ENCODE measurements at regions not wholly inside any gene's neighbourhood (a gene's known extent, or its start where the extent isn't known, plus 50 kb on each side); places are given as distances from the start of the nearest gene placed in this dataset.
A peak's percentile ranks its signal among the peaks of the same experiment; 100 is the strongest.
"Not testable (repeated sequence)": the region's sequence is repeated elsewhere in the genome, so short reads cannot be mapped to it uniquely, and the experiment has no call there.

DNA sequence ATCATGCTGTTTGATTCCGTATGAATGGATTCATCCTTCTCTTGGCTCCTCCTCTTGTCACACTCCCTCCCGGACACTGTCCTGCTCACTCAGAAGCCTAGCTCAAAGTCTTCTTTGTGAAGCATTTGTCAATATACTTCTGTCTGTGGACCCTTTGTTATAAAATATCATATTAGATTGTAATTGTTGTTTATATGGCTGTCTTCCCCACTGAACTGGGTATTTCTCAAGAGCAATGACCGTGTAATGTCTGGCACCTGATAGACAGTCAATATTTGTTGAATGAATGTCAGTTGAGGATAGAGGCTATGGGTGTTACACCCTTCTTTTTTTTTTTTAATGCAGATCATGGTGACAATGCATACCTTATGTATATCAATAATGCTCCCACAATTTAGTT lies 335.3 kb downstream of the SOX4 start:
- TF ChIP-seq, protein P1, sequence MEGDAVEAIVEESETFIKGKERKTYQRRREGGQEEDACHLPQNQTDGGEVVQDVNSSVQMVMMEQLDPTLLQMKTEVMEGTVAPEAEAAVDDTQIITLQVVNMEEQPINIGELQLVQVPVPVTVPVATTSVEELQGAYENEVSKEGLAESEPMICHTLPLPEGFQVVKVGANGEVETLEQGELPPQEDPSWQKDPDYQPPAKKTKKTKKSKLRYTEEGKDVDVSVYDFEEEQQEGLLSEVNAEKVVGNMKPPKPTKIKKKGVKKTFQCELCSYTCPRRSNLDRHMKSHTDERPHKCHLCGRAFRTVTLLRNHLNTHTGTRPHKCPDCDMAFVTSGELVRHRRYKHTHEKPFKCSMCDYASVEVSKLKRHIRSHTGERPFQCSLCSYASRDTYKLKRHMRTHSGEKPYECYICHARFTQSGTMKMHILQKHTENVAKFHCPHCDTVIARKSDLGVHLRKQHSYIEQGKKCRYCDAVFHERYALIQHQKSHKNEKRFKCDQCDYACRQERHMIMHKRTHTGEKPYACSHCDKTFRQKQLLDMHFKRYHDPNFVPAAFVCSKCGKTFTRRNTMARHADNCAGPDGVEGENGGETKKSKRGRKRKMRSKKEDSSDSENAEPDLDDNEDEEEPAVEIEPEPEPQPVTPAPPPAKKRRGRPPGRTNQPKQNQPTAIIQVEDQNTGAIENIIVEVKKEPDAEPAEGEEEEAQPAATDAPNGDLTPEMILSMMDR (IDR thresholded peaks at IDR 0.05; ENCODE audit: insufficient read depth, low read length) = no peak
- DNase-seq (ENCODE audit: low read depth) = no peak
- no peak overlapping the region for H3K4me3 ChIP-seq (ENCODE audit: low read depth, low read length)

DNA sequence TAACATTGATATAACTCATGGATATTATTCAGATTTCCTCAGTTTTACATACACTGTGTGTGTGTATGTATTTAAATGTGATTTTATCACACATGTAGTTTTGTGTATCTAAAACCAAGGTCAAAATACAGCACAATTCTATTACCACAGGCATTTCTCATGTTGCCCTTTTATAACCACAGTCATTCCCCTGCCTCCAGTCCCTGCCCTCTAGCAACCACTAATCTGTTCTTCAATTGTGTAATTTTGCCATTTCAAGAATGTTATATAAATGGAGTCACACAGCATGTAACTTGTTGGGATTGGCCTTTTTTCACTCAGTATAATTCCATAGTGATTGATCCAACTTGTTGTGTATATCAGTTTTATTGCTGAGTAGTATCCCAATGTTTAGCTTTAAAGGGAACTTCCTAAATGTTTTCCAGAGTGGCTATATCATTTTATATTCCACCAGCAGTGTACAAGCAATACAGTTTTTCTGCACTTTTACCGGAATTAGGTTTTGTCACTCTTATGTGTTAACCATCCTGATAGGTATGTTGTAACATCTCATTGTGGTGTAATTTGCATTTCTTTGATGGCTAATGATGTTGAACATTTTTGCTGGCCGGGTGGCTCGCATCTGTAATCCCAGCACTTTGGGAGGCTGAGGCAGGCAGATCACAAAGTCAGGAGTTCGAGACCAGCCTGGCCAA lies 338.2 kb downstream of the SOX4 start:
- TF ChIP-seq, protein P1 (IDR thresholded peaks at IDR 0.05; ENCODE audit: insufficient read depth, low read length) = no peak
- H3K4me3 ChIP-seq (ENCODE audit: low read depth, low read length) = no peak overlapping the region
- peak; percentile 30 for DNase-seq (ENCODE audit: low read depth)

DNA sequence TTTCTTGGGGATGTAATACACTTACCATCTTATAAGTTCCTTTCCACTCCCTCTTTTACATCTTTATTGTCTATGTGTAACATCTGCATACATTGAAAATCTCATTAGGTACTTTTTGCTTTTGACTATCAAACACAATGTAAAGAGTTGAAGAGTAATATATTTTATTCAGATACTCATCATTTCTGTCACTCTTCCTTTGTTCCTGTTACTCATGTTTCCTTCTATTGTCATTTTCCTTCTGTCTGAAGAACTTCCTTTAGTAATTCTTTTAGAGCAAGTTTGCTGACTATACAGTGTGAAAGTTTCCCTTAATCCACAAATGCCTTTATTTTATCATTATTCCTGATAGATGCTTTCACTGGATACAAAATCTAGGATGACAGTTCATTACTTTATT lies 339.8 kb downstream of the SOX4 start:
- H3K4me3 ChIP-seq (ENCODE audit: low read depth, low read length) = no peak overlapping the region
- no peak for DNase-seq (ENCODE audit: low read depth)
- TF ChIP-seq, protein P1 (IDR thresholded peaks at IDR 0.05; ENCODE audit: insufficient read depth, low read length) = no peak

DNA sequence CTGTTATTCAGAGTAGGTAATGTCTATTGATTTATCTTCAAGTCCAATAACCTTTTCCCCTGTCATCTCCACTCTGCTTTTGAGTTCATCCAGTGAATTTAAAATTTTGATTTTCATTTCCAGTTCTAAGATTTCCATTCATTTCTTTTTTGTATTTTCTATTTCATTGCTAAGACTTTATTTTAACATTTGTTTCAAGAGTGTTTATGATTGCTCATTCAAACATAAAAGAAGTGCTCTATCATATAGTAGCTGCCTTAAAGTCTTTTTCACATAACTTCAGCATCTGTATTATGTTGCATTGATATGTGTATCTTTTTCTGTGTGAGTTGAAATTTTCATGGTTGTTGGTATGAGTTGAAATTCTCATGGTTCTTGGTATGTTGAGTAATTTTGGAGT lies 341.6 kb downstream of the SOX4 start:
- TF ChIP-seq, protein P1 (IDR thresholded peaks at IDR 0.05; ENCODE audit: insufficient read depth, low read length) = no peak
- DNase-seq (ENCODE audit: low read depth) = no peak
- H3K4me3 ChIP-seq (ENCODE audit: low read depth, low read length) = no peak overlapping the region

DNA sequence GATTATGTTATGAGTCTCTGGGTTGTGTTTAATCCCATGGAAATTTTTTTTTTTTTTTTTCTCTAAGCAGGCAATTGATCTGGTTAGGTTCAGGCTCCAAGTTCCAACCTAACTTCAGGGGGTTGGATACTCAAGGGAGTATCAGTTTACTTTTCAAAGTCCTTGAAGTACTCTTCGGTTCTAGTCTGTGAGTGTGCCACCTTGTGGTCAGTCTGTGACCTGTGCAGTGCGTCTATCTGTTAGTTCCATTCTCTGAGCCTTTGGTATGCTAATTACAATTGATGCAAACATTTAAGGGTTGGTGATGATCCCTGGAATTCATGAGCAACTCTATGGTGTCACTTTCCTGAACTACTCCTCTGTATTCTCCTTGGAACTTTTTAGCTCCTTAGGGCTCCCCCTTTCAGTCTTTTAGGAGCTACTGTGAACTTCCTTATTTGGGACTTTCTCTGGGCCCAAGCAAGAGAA lies 342.0 kb downstream of the SOX4 start:
- no peak overlapping the region for H3K4me3 ChIP-seq (ENCODE audit: low read depth, low read length)
- DNase-seq (ENCODE audit: low read depth) = peak; percentile 73
- TF ChIP-seq, protein P1 (IDR thresholded peaks at IDR 0.05; ENCODE audit: insufficient read depth, low read length) = peak; percentile 55

DNA sequence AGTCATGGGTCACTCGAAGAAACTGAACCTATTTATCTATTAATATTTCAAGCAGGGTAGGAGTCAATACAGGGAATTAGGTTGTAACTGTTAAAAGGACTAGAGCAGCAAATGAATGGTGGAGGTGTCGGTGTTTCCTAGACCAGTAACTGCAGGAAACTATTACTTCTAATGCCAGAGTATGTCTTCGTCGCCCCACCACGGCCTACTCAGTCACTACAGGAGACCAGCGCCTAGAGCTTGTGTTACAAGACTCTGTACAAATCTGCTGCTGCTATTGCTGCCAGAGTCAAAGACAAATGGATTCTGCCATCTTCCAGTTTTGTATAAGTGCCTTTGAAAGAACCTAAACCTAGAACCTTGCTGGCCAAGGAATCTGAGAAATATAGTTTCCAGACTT lies 343.9 kb downstream of the SOX4 start:
- no peak overlapping the region for H3K4me3 ChIP-seq (ENCODE audit: low read depth, low read length)
- no peak for DNase-seq (ENCODE audit: low read depth)
- TF ChIP-seq, protein P1 (IDR thresholded peaks at IDR 0.05; ENCODE audit: insufficient read depth, low read length) = no peak

DNA sequence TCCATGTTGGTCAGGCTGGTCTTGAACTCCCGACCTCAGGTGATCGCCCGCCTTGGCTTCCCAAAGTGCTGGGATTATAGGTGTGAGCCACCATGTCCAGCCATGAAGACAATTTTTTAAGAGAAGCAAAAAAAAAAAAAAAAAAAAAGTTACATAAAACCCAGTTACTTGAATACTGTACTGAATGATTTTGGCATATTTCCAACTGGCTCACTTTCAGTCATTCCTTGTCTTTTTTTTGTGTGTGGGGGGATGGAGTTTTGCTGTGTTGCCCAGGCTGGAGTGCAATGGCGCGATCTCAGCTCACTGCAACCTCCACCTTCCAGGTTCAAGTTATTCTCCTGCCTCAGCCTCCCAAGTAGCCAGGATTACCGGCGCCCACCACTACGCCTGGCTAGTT lies 345.5 kb downstream of the SOX4 start:
- DNase-seq (ENCODE audit: low read depth); H3K4me3 ChIP-seq (ENCODE audit: low read depth, low read length): not testable (repeated sequence)
